ENCODE measurements at regions not wholly inside any gene's neighbourhood (a gene's known extent, or its start where the extent isn't known, plus 50 kb on each side); places are given as distances from the start of the nearest gene placed in this dataset.

GRCh38 chr18:8982416-8983183 lies 119.9 kb upstream of the NDUFV2 start:
- TF ChIP-seq, protein P1, sequence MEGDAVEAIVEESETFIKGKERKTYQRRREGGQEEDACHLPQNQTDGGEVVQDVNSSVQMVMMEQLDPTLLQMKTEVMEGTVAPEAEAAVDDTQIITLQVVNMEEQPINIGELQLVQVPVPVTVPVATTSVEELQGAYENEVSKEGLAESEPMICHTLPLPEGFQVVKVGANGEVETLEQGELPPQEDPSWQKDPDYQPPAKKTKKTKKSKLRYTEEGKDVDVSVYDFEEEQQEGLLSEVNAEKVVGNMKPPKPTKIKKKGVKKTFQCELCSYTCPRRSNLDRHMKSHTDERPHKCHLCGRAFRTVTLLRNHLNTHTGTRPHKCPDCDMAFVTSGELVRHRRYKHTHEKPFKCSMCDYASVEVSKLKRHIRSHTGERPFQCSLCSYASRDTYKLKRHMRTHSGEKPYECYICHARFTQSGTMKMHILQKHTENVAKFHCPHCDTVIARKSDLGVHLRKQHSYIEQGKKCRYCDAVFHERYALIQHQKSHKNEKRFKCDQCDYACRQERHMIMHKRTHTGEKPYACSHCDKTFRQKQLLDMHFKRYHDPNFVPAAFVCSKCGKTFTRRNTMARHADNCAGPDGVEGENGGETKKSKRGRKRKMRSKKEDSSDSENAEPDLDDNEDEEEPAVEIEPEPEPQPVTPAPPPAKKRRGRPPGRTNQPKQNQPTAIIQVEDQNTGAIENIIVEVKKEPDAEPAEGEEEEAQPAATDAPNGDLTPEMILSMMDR (IDR thresholded peaks at IDR 0.05; ENCODE audit: low read depth, low read length): peak; percentile 23; the same call in 1 of the 2 replicates

GRCh38 chr18:8983195-8983594 lies 119.3 kb upstream of the NDUFV2 start:
- H3K4me3 ChIP-seq (ENCODE audit: low read depth, low read length): no peak overlapping the region
- TF ChIP-seq, protein P1 (IDR thresholded peaks at IDR 0.05; ENCODE audit: low read depth, low read length): no peak

More at GRCh38 chr18:8982416-8983183, 119.9 kb upstream of the NDUFV2 start:
- no peak overlapping the region for H3K4me3 ChIP-seq (ENCODE audit: low read depth, low read length)

GRCh38 chr18:8984131-8984721 lies 118.3 kb upstream of the NDUFV2 start:
- TF ChIP-seq, protein P1 (IDR thresholded peaks at IDR 0.05; ENCODE audit: low read depth, low read length): no peak
- H3K4me3 ChIP-seq (ENCODE audit: low read depth, low read length): no peak overlapping the region

GRCh38 chr18:8987241-8987640 lies 115.3 kb upstream of the NDUFV2 start:
- H3K4me3 ChIP-seq (ENCODE audit: low read depth, low read length): no peak overlapping the region
- TF ChIP-seq, protein P1 (IDR thresholded peaks at IDR 0.05; ENCODE audit: low read depth, low read length): no peak

DNA sequence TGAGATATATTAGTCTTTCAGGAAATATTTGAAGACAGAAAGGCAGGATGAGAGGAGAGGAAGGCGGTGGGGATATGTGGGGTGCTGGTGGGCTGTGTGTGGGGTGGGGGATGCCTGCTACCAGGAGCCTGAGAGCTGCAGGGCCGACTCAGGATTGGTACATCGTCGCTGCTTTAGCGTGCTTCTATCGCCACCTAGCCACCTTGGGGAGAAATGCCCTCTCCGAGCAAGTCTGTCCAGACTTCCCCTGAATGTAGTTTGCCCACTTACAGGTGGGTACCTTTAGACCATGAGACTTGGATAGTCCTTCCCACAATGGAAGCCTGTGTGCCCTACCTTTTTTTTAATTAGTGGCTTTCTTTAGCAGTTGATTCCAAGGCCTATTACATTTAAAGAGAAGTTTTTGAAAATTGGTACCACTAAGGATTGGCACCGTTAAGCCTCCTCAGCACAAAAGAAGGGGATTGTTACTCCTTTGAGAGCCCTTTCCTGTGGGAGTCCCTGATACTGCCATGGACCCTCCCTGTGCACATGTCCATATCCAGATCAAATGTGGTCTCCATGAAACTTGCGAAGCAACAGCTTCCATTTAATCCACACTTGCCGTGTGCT lies 114.1 kb upstream of the NDUFV2 start:
- TF ChIP-seq, protein P1 (IDR thresholded peaks at IDR 0.05; ENCODE audit: low read depth, low read length): peak; percentile 86
- H3K4me3 ChIP-seq (ENCODE audit: low read depth, low read length): no peak overlapping the region

- no peak overlapping the region for H3K4me3 ChIP-seq (ENCODE audit: low read depth, low read length)
- TF ChIP-seq, protein P1 (IDR thresholded peaks at IDR 0.05; ENCODE audit: low read depth, low read length): no peak
Measured at GRCh38 chr18:8989017-8989416, 113.5 kb upstream of the NDUFV2 start.

GRCh38 chr18:8989855-8990254 lies 112.6 kb upstream of the NDUFV2 start:
- H3K4me3 ChIP-seq (ENCODE audit: low read depth, low read length): no peak overlapping the region

More at GRCh38 chr18:8989855-8990254, 112.6 kb upstream of the NDUFV2 start:
- TF ChIP-seq, protein P1 (IDR thresholded peaks at IDR 0.05; ENCODE audit: low read depth, low read length): no peak
